Endothelial cell of umbilical vein (primary cell): ENCODE measurements at regions not wholly inside any gene's neighbourhood (a gene's known extent, or its start where the extent isn't known, plus 50 kb on each side); places are given as distances from the start of the nearest gene placed in this dataset.

Experiments
- BruUV-seq: library from RNA; stranded (reverse); fragments of 400-500 nt; replicated peaks from 2 replicates; lab custom pipeline; 2021; lab: Mats Ljungman, UMichigan
- CTCF ChIA-PET: fragments of 300-600, 350-600 bp; sonication (Branson Sonifier 250); formaldehyde crosslinking; loops from one replicate; lab custom pipeline; 2021; ENCODE audit warnings: antibody characterized with exemption, inconsistent platforms; lab: Charles Lee
- POLR2A ChIA-PET: fragments of 300-600, 350-600 bp; sonication (Branson Sonifier 250); formaldehyde crosslinking; loops from one replicate; lab custom pipeline; 2021; ENCODE audit warnings: antibody characterized with exemption, inconsistent platforms; lab: Charles Lee
- DNase-seq: peaks from one replicate; pipeline ENCODE4 v3.0.0-alpha.2; 2011; ENCODE audit warnings: low read depth, low spot score
- FAIRE-seq: peaks from 2 replicates; lab custom pipeline; 2011; peaks lifted over from hg19 to GRCh38; lab: Jason Lieb, UNC
- H2AFZ ChIP-seq: 2 replicates; pipeline ENCODE4 v1.6.0; 2012; ENCODE audit warnings: low read depth, low read length, control low read depth, inconsistent platforms
- H3K27ac ChIP-seq: 2 replicates; pipeline ENCODE4 v1.5.1; 2011; ENCODE audit warnings: low read depth, mild to moderate bottlenecking, control low read depth, low read length, moderate library complexity; ENCODE audit not compliant: insufficient read depth
- H3K27me3 ChIP-seq, 2 experiments: 2 replicates each; pipeline versions ENCODE4 v1.6.0 to v1.6.1; 2011; ENCODE audit warnings: low read length in 2 of 2, mixed read lengths in 1 of 2; ENCODE audit not compliant: control insufficient read depth in 2 of 2, insufficient read depth in 2 of 2
- H3K36me3 ChIP-seq, 2 experiments: 2 replicates in 1 of 2; 3 replicates in 1 of 2; pipeline ENCODE4 v1.5.1; 2011; ENCODE audit warnings: low read length in 2 of 2, mild to moderate bottlenecking in 1 of 2, moderate library complexity in 1 of 2; ENCODE audit not compliant: control insufficient read depth in 2 of 2, insufficient read depth in 2 of 2; ENCODE audit errors: extremely low read depth in 1 of 2
- H3K4me1 ChIP-seq: 3 replicates; pipeline ENCODE4 v1.5.1; 2011; ENCODE audit warnings: mild to moderate bottlenecking, low read length; ENCODE audit not compliant: control insufficient read depth, insufficient read depth; ENCODE audit errors: extremely low read depth
- H3K4me2 ChIP-seq: 2 replicates; pipeline ENCODE4 v1.6.1; 2011; ENCODE audit warnings: low read length, control low read depth, mixed read lengths; ENCODE audit not compliant: insufficient read depth
- H3K4me3 ChIP-seq, 3 experiments: fragments of 200-600 bp in 1 of 3; sonication (generic), shearing (Covaris generic) in 1 of 3; replicated peaks in 1 of 3; 2 replicates each; pipeline ENCODE4 v1.5.1; 2011 to 2016; ENCODE audit warnings: control low read depth in 3 of 3, low read length in 3 of 3, mild to moderate bottlenecking in 2 of 3, inconsistent platforms in 1 of 3, low read depth in 1 of 3, moderate library complexity in 1 of 3; ENCODE audit not compliant: insufficient read depth in 1 of 3
- H3K79me2 ChIP-seq: 2 replicates; pipeline ENCODE4 v1.6.0; 2012; ENCODE audit warnings: low read length, inconsistent platforms; ENCODE audit not compliant: control insufficient read depth, insufficient read depth
- H3K9ac ChIP-seq: replicated peaks from 2 replicates; pipeline ENCODE3; 2011; ENCODE audit warnings: low read length, control low read depth; ENCODE audit not compliant: insufficient read depth; ENCODE audit errors: extremely low read depth
- H3K9me1 ChIP-seq: replicated peaks from 3 replicates; pipeline ENCODE4 v1.6.0; 2011; ENCODE audit warnings: mild to moderate bottlenecking, low read length; ENCODE audit not compliant: control insufficient read depth, insufficient read depth; ENCODE audit errors: extremely low read depth
- H3K9me3 ChIP-seq: replicated peaks from 2 replicates; pipeline ENCODE4 v1.5.1; 2012; ENCODE audit warnings: low read length, inconsistent platforms; ENCODE audit not compliant: control insufficient read depth, insufficient read depth
- H4K20me1 ChIP-seq: replicated peaks from 2 replicates; pipeline ENCODE3; 2011; ENCODE audit warnings: mild to moderate bottlenecking, low read length; ENCODE audit not compliant: control insufficient read depth, insufficient read depth; ENCODE audit errors: extremely low read depth
- CTCF ChIP-seq, 2 donors: IDR thresholded peaks; 1 replicate in 1 of 2; 2 replicates in 1 of 2; pipeline ENCODE4 v1.5.1; 2011; ENCODE audit warnings: low read length in 2 of 2, mild to moderate bottlenecking in 2 of 2, moderate library complexity in 2 of 2, control low read depth in 1 of 2, inconsistent platforms in 1 of 2, low read depth in 1 of 2; ENCODE audit not compliant: insufficient read depth in 1 of 2; ENCODE audit errors: extremely low read depth in 1 of 2
- EZH2 ChIP-seq: IDR thresholded peaks from 2 replicates; pipeline ENCODE4 v1.6.1; 2012; ENCODE audit warnings: borderline replicate concordance, low read depth, mild to moderate bottlenecking, moderate library complexity, low read length, inconsistent platforms; ENCODE audit not compliant: severe bottlenecking
- FOS ChIP-seq: IDR thresholded peaks from 2 replicates; pipeline ENCODE4 v1.6.1; 2011; ENCODE audit warnings: mild to moderate bottlenecking, low read length, moderate library complexity, borderline replicate concordance; ENCODE audit not compliant: insufficient read depth
- GATA2 ChIP-seq: IDR thresholded peaks from 2 replicates; pipeline ENCODE4 v1.7.0; 2011; ENCODE audit warnings: low read depth, mild to moderate bottlenecking, moderate library complexity, mixed read lengths, low read length; ENCODE audit not compliant: insufficient read length, insufficient read depth
- JUN ChIP-seq: IDR thresholded peaks from 2 replicates; pipeline ENCODE4 v1.6.1; 2011; ENCODE audit warnings: borderline replicate concordance, low read depth; ENCODE audit not compliant: insufficient read length, insufficient read depth
- MAX ChIP-seq: IDR thresholded peaks from 2 replicates; pipeline ENCODE4 v1.6.1; 2011; ENCODE audit not compliant: insufficient read depth, insufficient read length
- MYC ChIP-seq: IDR thresholded peaks from one replicate; pipeline ENCODE4 v1.6.1; 2011; ENCODE audit warnings: mild to moderate bottlenecking, low read depth, low read length
- POLR2A ChIP-seq: IDR thresholded peaks from 2 replicates; pipeline ENCODE4 v1.6.1; 2012; ENCODE audit warnings: low read depth, mild to moderate bottlenecking, control low read depth, low read length
- POLR2AphosphoS5 ChIP-seq: IDR thresholded peaks from 2 replicates; pipeline ENCODE4 v1.6.1; 2012; ENCODE audit warnings: low read depth, mild to moderate bottlenecking, control low read depth, low read length, moderate library complexity; ENCODE audit not compliant: insufficient read depth
- dilution Hi-C: fragments of 300-500 bp; cut with MboI; formaldehyde crosslinking; loops from one replicate; pipeline ENCODE4 v1.15.0; 2019; ENCODE audit warnings: low sequenced_read_pairs; ENCODE audit not compliant: extremely low pct_ligation_motif_present
- intact Hi-C: fragments of 100-400 bp; cut with micrococcal nuclease; formaldehyde crosslinking; loops from one replicate; pipeline ENCODE4 v1.10.0; 2022

- Histone ChIP-seq H4K20me1 (no peaks in the 10 kb centered on the region), H3K9me3 (no peaks in the 10 kb centered on the region), H3K9me1 (no peaks in the 10 kb centered on the region), H3K9ac (no peak overlapping the region), H3K27me3 (peaks cover 18 to 27% of the 10 kb centered on the region in 2 experiments), H3K27ac (no peak overlapping the region), H3K4me2 (no peak overlapping the region), H3K36me3 (no peaks in the 10 kb centered on the region), H3K4me3 (no peak overlapping the region), H2AFZ (no peak overlapping the region), H3K4me1 (peaks cover 5% of the 10 kb centered on the region), H3K79me2 (no peaks in the 10 kb centered on the region)
- CTCF ChIA-PET: no interaction called here
- dilution Hi-C loops (no loop called here), intact Hi-C loops (no loop called here)
- TF ChIP-seq GATA2 (no peak), FOS (no peak), CTCF (IDR thresholded peaks at IDR 0.05; ENCODE audit: extremely low read depth in 1 of 2, insufficient read depth in 1 of 2, low read depth in 1 of 2, low read length in 2 of 2) (no peak), POLR2A (no peak), MAX (no peak), EZH2 (no peak), POLR2AphosphoS5 (no peak), JUN (no peak), MYC (no peak)
- FAIRE-seq: no peak
- no peak for DNase-seq
- BruUV-seq: no TSS peak
- POLR2A ChIA-PET: no interaction called here
Measured at GRCh38 chr2:226647621-226648518, 151.8 kb downstream of the IRS1 start.
